ENCODE measurements at regions not wholly inside any gene's neighbourhood (a gene's known extent, or its start where the extent isn't known, plus 50 kb on each side); places are given as distances from the start of the nearest gene placed in this dataset.

GRCh38 chr9:26399556-26399955, 493.0 kb downstream of the CAAP1 start:
- no peak for TF ChIP-seq ZNF148 (tag by site-specific recombination; IDR thresholded peaks at IDR 0.05; ENCODE audit: borderline replicate concordance)
- no peak for TF ChIP-seq ZNF560 (tag by site-specific recombination; IDR thresholded peaks at IDR 0.05; ENCODE audit: borderline replicate concordance)
- no peak for TF ChIP-seq FEZF1 (tag by site-specific recombination; IDR thresholded peaks at IDR 0.05)
- TF ChIP-seq ZBTB26 (tag by site-specific recombination; optimal IDR thresholded peaks at IDR 0.05): no peak
- TF ChIP-seq ZNF121 (tag by site-specific recombination; IDR thresholded peaks at IDR 0.05): no peak
- TF ChIP-seq KLF10 (tag by site-specific recombination; IDR thresholded peaks at IDR 0.05): no peak
- TF ChIP-seq ZBTB6 (tag by site-specific recombination; IDR thresholded peaks at IDR 0.05): no peak
- no peak for TF ChIP-seq ZNF510 (tag by site-specific recombination; IDR thresholded peaks at IDR 0.05; ENCODE audit: insufficient replicate concordance)
- no peak for TF ChIP-seq ZNF221 (tag by site-specific recombination; IDR thresholded peaks at IDR 0.05; ENCODE audit: borderline replicate concordance)
- no peak for TF ChIP-seq ZNF132 (tag by site-specific recombination; IDR thresholded peaks at IDR 0.05; ENCODE audit: borderline replicate concordance)
- TF ChIP-seq ZNF518A (tag by site-specific recombination; conservative IDR thresholded peaks at IDR 0.05; ENCODE audit: low read depth): no peak
- no peak for TF ChIP-seq KLF16 (tag by site-specific recombination; IDR thresholded peaks at IDR 0.05)
- no peak for TF ChIP-seq ZNF433 (tag by site-specific recombination; IDR thresholded peaks at IDR 0.05; ENCODE audit: low read depth)
- no peak for TF ChIP-seq ZSCAN5A (tag by site-specific recombination; IDR thresholded peaks at IDR 0.05)
- TF ChIP-seq ATF2 (tag by site-specific recombination; IDR thresholded peaks at IDR 0.05; ENCODE audit: low read depth): no peak
- no peak for TF ChIP-seq ZNF843 (tag by site-specific recombination; IDR thresholded peaks at IDR 0.05)
- no peak for TF ChIP-seq ZNF354C (tag by site-specific recombination; IDR thresholded peaks at IDR 0.05; ENCODE audit: borderline replicate concordance, low read depth)
- Histone ChIP-seq H3K4me3 (ENCODE audit: low read depth, low read length) (no peak overlapping the region), H3K36me3 (ENCODE audit: control insufficient read depth in 2 of 2, insufficient read depth in 1 of 2, low read length in 2 of 2) (no peaks in the 10 kb centered on the region), H3K27ac (ENCODE audit: extremely low read depth, low read depth, low read length) (no peak overlapping the region), H3K9me3 (ENCODE audit: control insufficient read depth, insufficient read depth, low read depth, low read length) (no peaks in the 10 kb centered on the region), H3K4me1 (ENCODE audit: control insufficient read depth, insufficient read depth, low read length) (no peaks in the 10 kb centered on the region)
- ChIA-PET POLR2A (no interaction called here), CTCF (no interaction called here)

All from HEK293 (cell line).